Smooth muscle cell (in vitro differentiated cells): ENCODE measurements at regions not wholly inside any gene's neighbourhood (a gene's known extent, or its start where the extent isn't known, plus 50 kb on each side); places are given as distances from the start of the nearest gene placed in this dataset.
A peak's percentile ranks its signal among the peaks of the same experiment; 100 is the strongest.
"Not testable (repeated sequence)": the region's sequence is repeated elsewhere in the genome, so short reads cannot be mapped to it uniquely, and the experiment has no call there.

Experiments
- DNase-seq: peaks from one replicate; lab custom pipeline; 2025; ENCODE audit not compliant: unreplicated experiment; lab: John Stamatoyannopoulos, UW
- H2AFZ ChIP-seq: fragments of 200-600 bp; sonication (generic); 2 replicates; pipeline ENCODE4 v1.6.0; 2016; ENCODE audit warnings: antibody characterized with exemption, low read depth, mild to moderate bottlenecking
- H3F3A ChIP-seq: fragments of 200-600 bp; sonication (generic); 2 replicates; pipeline ENCODE4 v1.6.0; 2017; ENCODE audit warnings: antibody characterized with exemption, low read depth
- H3K27ac ChIP-seq: fragments of 200-600 bp; sonication (generic); 2 replicates; pipeline ENCODE4 v1.5.1; 2016; ENCODE audit warnings: low read depth, mild to moderate bottlenecking
- H3K27me3 ChIP-seq: fragments of 200-600 bp; sonication (generic); 2 replicates; pipeline ENCODE4 v1.6.1; 2016; ENCODE audit warnings: low read depth, mild to moderate bottlenecking
- H3K36me3 ChIP-seq: fragments of 200-600 bp; sonication (generic); 2 replicates; pipeline ENCODE4 v1.5.1; 2016; ENCODE audit warnings: low read depth
- H3K4me1 ChIP-seq: fragments of 200-600 bp; sonication (generic); 2 replicates; pipeline ENCODE4 v1.5.1; 2016; ENCODE audit warnings: low read depth
- H3K4me2 ChIP-seq: fragments of 200-600 bp; sonication (generic); 2 replicates; pipeline ENCODE4 v1.6.0; 2016; ENCODE audit warnings: mild to moderate bottlenecking
- H3K4me3 ChIP-seq: fragments of 200-600 bp; sonication (generic); 2 replicates; pipeline ENCODE4 v1.5.1; 2016; ENCODE audit warnings: mild to moderate bottlenecking
- H3K79me2 ChIP-seq: fragments of 200-600 bp; sonication (generic); 2 replicates; pipeline ENCODE4 v1.6.0; 2016; ENCODE audit warnings: low read depth, mild to moderate bottlenecking
- H3K9ac ChIP-seq: fragments of 200-600 bp; sonication (generic); 2 replicates; pipeline ENCODE4 v1.6.0; 2016; ENCODE audit warnings: low read depth
- H3K9me3 ChIP-seq: fragments of 200-600 bp; sonication (generic); replicated peaks from 2 replicates; pipeline ENCODE4 v1.5.1; 2016; ENCODE audit warnings: low read depth
- H4K20me1 ChIP-seq: fragments of 200-600 bp; sonication (generic); 2 replicates; pipeline ENCODE4 v1.6.0; 2016; ENCODE audit warnings: low read depth
- WGBS: methylation state at CpG from one replicate; pipeline ENCODE4 v1.1.7; 2016; ENCODE audit warnings: low lambda C conversion rate; 5-methylcytosine and 5-hydroxymethylcytosine counted together
- TF ChIP-seq, protein P1 (sequence below): fragments of 200-600 bp; sonication (generic); IDR thresholded peaks from 2 replicates; pipeline ENCODE4 v1.5.1; 2017; ENCODE audit warnings: borderline replicate concordance, mild to moderate bottlenecking, antibody characterized with exemption; ENCODE audit not compliant: insufficient read depth, poor library complexity, severe bottlenecking

DNA sequence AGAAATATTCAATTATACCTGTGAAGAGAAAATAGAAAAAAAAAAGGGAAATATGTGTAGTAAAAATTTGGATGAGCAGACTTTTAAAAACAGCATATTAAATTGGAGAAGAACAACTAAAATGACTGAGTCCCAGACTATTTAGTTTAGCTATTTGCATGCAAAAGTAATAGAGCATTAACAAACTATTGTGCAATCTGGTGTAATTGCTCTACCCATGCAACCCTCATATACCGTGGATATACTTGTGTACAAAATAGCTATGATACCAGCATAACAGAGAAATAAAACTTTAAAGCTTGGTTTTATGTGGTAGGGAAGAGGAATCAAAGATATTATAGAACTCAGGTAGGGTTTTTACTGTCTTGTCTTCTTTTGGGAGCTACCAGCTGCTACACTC, 78.7 kb upstream of the PRDM9 start:
- no peaks in the 10 kb centered on the region for H3K9me3 ChIP-seq
- WGBS, result 82% methylated on average over 1 of the region's 1 CpG
- no peak for DNase-seq
- H3K9ac ChIP-seq, result no peak overlapping the region
- TF ChIP-seq, protein P1, sequence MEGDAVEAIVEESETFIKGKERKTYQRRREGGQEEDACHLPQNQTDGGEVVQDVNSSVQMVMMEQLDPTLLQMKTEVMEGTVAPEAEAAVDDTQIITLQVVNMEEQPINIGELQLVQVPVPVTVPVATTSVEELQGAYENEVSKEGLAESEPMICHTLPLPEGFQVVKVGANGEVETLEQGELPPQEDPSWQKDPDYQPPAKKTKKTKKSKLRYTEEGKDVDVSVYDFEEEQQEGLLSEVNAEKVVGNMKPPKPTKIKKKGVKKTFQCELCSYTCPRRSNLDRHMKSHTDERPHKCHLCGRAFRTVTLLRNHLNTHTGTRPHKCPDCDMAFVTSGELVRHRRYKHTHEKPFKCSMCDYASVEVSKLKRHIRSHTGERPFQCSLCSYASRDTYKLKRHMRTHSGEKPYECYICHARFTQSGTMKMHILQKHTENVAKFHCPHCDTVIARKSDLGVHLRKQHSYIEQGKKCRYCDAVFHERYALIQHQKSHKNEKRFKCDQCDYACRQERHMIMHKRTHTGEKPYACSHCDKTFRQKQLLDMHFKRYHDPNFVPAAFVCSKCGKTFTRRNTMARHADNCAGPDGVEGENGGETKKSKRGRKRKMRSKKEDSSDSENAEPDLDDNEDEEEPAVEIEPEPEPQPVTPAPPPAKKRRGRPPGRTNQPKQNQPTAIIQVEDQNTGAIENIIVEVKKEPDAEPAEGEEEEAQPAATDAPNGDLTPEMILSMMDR, result no peak
- H3F3A ChIP-seq, result no peaks in the 10 kb centered on the region
- H3K4me2 ChIP-seq, result no peak overlapping the region
- no peaks in the 10 kb centered on the region for H3K36me3 ChIP-seq
- no peak overlapping the region for H3K27ac ChIP-seq
- no peak overlapping the region for H3K4me3 ChIP-seq
- no peak overlapping the region for H2AFZ ChIP-seq
- no peaks in the 10 kb centered on the region for H3K27me3 ChIP-seq
- no peaks in the 10 kb centered on the region for H3K4me1 ChIP-seq
- H3K79me2 ChIP-seq, result no peaks in the 10 kb centered on the region
- no peaks in the 10 kb centered on the region for H4K20me1 ChIP-seq

DNA sequence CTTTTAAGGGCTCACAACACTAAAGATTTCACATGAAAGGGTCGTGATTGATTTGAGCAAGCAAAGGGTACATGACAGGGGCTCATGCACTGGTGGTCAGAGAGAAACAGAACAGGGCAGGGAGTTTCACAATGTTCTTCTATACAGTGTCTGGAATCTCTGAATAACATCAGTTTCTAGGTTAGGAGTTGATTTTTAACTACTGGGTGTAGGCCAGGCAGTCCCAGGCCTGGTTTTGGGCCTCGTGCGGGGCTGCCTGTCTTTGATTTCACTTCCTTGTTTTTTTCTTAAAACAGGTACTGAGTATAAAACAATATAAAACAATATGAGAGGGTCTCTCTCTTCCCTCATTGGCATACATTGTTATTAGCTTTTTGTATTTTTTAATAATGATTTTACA, 87.2 kb upstream of the PRDM9 start:
- H3K27me3 ChIP-seq, H3K9me3 ChIP-seq, H3K4me2 ChIP-seq, H3K36me3 ChIP-seq, H3K27ac ChIP-seq, H3K79me2 ChIP-seq, H3F3A ChIP-seq, H3K4me3 ChIP-seq, H2AFZ ChIP-seq, H3K9ac ChIP-seq, H3K4me1 ChIP-seq, H4K20me1 ChIP-seq, DNase-seq: not testable (repeated sequence)
- 80% methylated on average over 3 of the region's 3 CpGs for WGBS

DNA sequence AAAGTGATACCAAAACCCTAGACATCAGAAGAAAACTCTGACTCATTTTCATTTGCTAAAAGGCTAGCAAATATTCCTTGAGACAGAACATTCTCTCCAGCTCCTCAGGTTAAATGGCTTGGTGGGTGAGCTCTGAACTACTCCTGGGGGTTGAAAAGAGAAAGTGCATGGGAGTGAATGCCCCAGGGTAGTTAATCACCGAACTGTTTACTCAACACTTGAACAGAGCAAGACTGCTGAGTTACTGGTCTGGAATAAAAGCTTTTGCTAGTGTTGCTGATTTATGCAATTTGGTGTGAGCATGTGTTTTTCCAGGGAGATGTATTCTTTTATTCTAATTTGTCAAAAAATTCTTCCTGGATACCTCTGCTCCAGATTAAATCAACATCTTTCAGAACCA, 88.3 kb upstream of the PRDM9 start:
- TF ChIP-seq, protein P1, result no peak
- H3K36me3 ChIP-seq, result no peaks in the 10 kb centered on the region
- no peak overlapping the region for H3K9ac ChIP-seq
- no peaks in the 10 kb centered on the region for H4K20me1 ChIP-seq
- DNase-seq, result no peak
- H3K27me3 ChIP-seq, result no peaks in the 10 kb centered on the region
- 41% methylated on average over 1 of the region's 1 CpG for WGBS
- H2AFZ ChIP-seq, result no peak overlapping the region
- H3K4me3 ChIP-seq, result no peak overlapping the region
- H3K9me3 ChIP-seq, result no peaks in the 10 kb centered on the region
- no peak overlapping the region for H3K27ac ChIP-seq
- H3K79me2 ChIP-seq, result no peaks in the 10 kb centered on the region
- H3K4me2 ChIP-seq, result no peak overlapping the region
- no peaks in the 10 kb centered on the region for H3F3A ChIP-seq
- no peaks in the 10 kb centered on the region for H3K4me1 ChIP-seq

DNA sequence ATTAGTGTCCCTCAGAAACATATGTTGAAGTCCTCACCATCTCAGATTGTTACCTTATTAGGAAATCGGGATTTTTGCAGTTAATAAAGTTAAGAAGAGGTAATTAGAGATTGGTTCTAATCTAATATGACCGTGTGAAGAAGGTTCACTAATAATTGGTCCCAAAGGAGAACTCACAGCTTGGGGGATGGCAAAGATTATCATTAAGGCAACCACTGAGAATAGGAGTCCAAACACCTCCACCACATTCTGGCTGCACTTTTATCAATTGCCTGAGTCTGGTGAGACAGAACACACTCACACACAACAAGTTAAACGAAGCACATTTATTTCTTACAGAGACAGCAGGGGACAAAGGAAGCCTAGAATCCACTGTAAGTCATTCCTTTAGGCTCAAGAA, 94.9 kb upstream of the PRDM9 start:
- DNase-seq, result no peak
- Histone ChIP-seq H3K4me2 (no peak overlapping the region), H4K20me1 (no peaks in the 10 kb centered on the region), H3K27me3 (no peaks in the 10 kb centered on the region), H3K79me2 (no peaks in the 10 kb centered on the region), H3F3A (no peaks in the 10 kb centered on the region), H2AFZ (peak overlapping the region; percentile 7), H3K9me3 (no peaks in the 10 kb centered on the region), H3K4me3 (no peak overlapping the region), H3K4me1 (no peaks in the 10 kb centered on the region), H3K36me3 (no peaks in the 10 kb centered on the region), H3K27ac (no peak overlapping the region), H3K9ac (no peak overlapping the region)
- TF ChIP-seq, protein P1, result no peak
- WGBS, result 63% methylated on average over 3 of the region's 3 CpGs
